Gastroesophageal sphincter (tissue), 4 donors: ENCODE measurements at regions not wholly inside any gene's neighbourhood (a gene's known extent, or its start where the extent isn't known, plus 50 kb on each side); places are given as distances from the start of the nearest gene placed in this dataset.
"Not testable (repeated sequence)": the region's sequence is repeated elsewhere in the genome, so short reads cannot be mapped to it uniquely, and the experiment has no call there.

Experiments used
- ATAC-seq: fragments of 150-250 bp; one replicate; pipeline ENCODE4 v1.9.1; 2016; ENCODE audit warnings: mild to moderate bottlenecking, moderate library complexity
- H3K27ac ChIP-seq, 4 donors: fragments of 200-600 bp; sonication (generic) in 3 of 4; 1 replicate in 3 of 4; 2 replicates in 1 of 4; pipeline ENCODE4 v1.5.1; 2016 to 2019
- H3K27me3 ChIP-seq: fragments of 200-600 bp; sonication (generic); one replicate; pipeline ENCODE4 v1.5.1; 2019
- H3K36me3 ChIP-seq, 2 donors: fragments of 200-600 bp; sonication (generic); one replicate each; pipeline ENCODE4 v1.5.1; 2019; ENCODE audit warnings: control low read depth in 1 of 2
- H3K4me1 ChIP-seq, 3 donors: fragments of 200-600 bp; sonication (generic); 1 replicate in 2 of 3; 2 replicates in 1 of 3; pipeline ENCODE4 v1.5.1; 2016 to 2019; ENCODE audit warnings: control low read depth in 2 of 3
- H3K4me3 ChIP-seq, 2 donors: fragments of 200-600 bp; sonication (generic); one replicate each; pipeline ENCODE4 v1.5.1; 2019; ENCODE audit warnings: mild to moderate bottlenecking in 1 of 2, moderate library complexity in 1 of 2
- H3K9me3 ChIP-seq, 3 donors: fragments of 200-600 bp; sonication (generic); one replicate each; pipeline ENCODE4 v1.5.1; 2017 to 2019; ENCODE audit warnings: control low read depth in 2 of 3
- EP300 ChIP-seq: sonication (generic); formaldehyde crosslinking; IDR thresholded peaks from one replicate; pipeline ENCODE4 v1.6.1; 2017; ENCODE audit warnings: antibody characterized with exemption, mild to moderate bottlenecking
- POLR2A ChIP-seq, 2 donors: fragments of 450-650 bp; IDR thresholded peaks; one replicate each; pipeline ENCODE4 v1.6.1; 2017; ENCODE audit warnings: antibody characterized with exemption in 2 of 2, mild to moderate bottlenecking in 2 of 2, moderate library complexity in 1 of 2
- POLR2AphosphoS5 ChIP-seq: sonication (generic); formaldehyde crosslinking; IDR thresholded peaks from one replicate; pipeline ENCODE4 v1.6.1; 2017; ENCODE audit warnings: antibody characterized with exemption
- WGBS, 2 donors: methylation state at CpG; one replicate each; pipeline ENCODE4 v1.1.5; 2018; ENCODE audit warnings: low coverage in 1 of 2; 5-methylcytosine and 5-hydroxymethylcytosine counted together
- TF ChIP-seq, protein P1 (sequence below), 4 experiments: fragments of 200-600 bp in 2 of 4; fragments of 450-650 bp in 2 of 4; sonication (generic) in 1 of 4; IDR thresholded peaks; one replicate each; pipeline ENCODE4 v1.5.1; 2017 to 2019; ENCODE audit warnings: antibody characterized with exemption in 4 of 4, mild to moderate bottlenecking in 2 of 4, moderate library complexity in 2 of 4

GRCh38 chr14:53401646-53402045 is 248.5 kb upstream of the DDHD1 start:
- ATAC-seq: no peak
- Histone ChIP-seq H3K36me3 (no peaks in the 10 kb centered on the region), H3K9me3 (no peaks in the 10 kb centered on the region), H3K27ac (no peak overlapping the region), H3K4me1 (no peaks in the 10 kb centered on the region), H3K27me3 (no peaks in the 10 kb centered on the region), H3K4me3 (no peak overlapping the region)
- TF ChIP-seq, protein P1, sequence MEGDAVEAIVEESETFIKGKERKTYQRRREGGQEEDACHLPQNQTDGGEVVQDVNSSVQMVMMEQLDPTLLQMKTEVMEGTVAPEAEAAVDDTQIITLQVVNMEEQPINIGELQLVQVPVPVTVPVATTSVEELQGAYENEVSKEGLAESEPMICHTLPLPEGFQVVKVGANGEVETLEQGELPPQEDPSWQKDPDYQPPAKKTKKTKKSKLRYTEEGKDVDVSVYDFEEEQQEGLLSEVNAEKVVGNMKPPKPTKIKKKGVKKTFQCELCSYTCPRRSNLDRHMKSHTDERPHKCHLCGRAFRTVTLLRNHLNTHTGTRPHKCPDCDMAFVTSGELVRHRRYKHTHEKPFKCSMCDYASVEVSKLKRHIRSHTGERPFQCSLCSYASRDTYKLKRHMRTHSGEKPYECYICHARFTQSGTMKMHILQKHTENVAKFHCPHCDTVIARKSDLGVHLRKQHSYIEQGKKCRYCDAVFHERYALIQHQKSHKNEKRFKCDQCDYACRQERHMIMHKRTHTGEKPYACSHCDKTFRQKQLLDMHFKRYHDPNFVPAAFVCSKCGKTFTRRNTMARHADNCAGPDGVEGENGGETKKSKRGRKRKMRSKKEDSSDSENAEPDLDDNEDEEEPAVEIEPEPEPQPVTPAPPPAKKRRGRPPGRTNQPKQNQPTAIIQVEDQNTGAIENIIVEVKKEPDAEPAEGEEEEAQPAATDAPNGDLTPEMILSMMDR (IDR thresholded peaks at IDR 0.05): no peak
- TF ChIP-seq EP300: no peak
- no peak for TF ChIP-seq POLR2A (IDR thresholded peaks at IDR 0.05)
- TF ChIP-seq POLR2AphosphoS5: no peak
- WGBS, 2 donors: 78 to 79% methylated on average over 2 of the region's 3 CpGs

DNA sequence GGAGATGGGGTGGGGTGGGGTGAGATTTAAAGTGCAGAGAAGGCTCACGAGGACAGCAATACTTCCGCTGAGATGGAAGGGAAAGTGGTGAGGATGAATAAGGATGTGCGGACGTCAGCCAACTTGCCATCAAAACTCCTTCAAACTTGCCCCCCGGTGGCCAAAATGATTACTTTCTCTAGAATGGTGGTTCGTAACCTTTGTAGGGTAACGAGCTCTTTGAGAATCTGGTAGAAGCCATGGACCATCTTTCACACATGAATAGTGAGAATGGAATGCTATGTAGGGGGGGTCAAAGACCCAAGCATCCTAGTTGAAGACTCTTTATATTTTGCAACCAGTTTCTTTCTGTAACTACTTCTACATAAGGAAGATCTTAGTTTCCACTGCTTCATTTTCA is 245.9 kb upstream of the DDHD1 start:
- Histone ChIP-seq H3K27ac (no peak overlapping the region), H3K27me3 (no peaks in the 10 kb centered on the region), H3K4me3 (no peak overlapping the region), H3K4me1 (no peaks in the 10 kb centered on the region), H3K9me3 (peaks cover 0 to 13% (median 0%) of the 10 kb centered on the region in 3 donors), H3K36me3 (no peaks in the 10 kb centered on the region)
- ATAC-seq: no peak
- TF ChIP-seq EP300 (no peak), POLR2A (IDR thresholded peaks at IDR 0.05) (no peak), POLR2AphosphoS5 (no peak)
- TF ChIP-seq, protein P1 (IDR thresholded peaks at IDR 0.05): no peak
- 40 to 64% methylated on average over 7 of the region's 7 CpGs for WGBS, 2 donors

GRCh38 chr14:53398616-53399015 is 245.5 kb upstream of the DDHD1 start:
- H3K27ac ChIP-seq: no peak overlapping the region
- ATAC-seq: no peak
- no peaks in the 10 kb centered on the region for H3K4me1 ChIP-seq
- no peak overlapping the region for H3K4me3 ChIP-seq
- H3K27me3 ChIP-seq: no peaks in the 10 kb centered on the region
- WGBS, 2 donors: 53 to 69% methylated on average over 2 of the region's 2 CpGs
- TF ChIP-seq EP300: no peak
- TF ChIP-seq, protein P1 (IDR thresholded peaks at IDR 0.05): no peak
- no peak for TF ChIP-seq POLR2AphosphoS5
- no peak for TF ChIP-seq POLR2A (IDR thresholded peaks at IDR 0.05)
- H3K9me3 ChIP-seq: peaks cover 0 to 13% (median 0%) of the 10 kb centered on the region in 3 donors
- no peaks in the 10 kb centered on the region for H3K36me3 ChIP-seq

GRCh38 chr14:53395267-53395666 is 242.1 kb upstream of the DDHD1 start:
- WGBS, 2 donors: 93 to 97% methylated on average over 3 to 4 of the region's 4 CpGs
- not testable (repeated sequence) for H3K4me3 ChIP-seq, H3K27me3 ChIP-seq, H3K4me1 ChIP-seq, H3K36me3 ChIP-seq, H3K27ac ChIP-seq, ATAC-seq
- peaks cover 0 to 13% (median 0%) of the 10 kb centered on the region in 3 donors for H3K9me3 ChIP-seq

GRCh38 chr14:53391631-53392285 is 238.6 kb upstream of the DDHD1 start:
- no peaks in the 10 kb centered on the region for H3K27me3 ChIP-seq
- no peak for TF ChIP-seq POLR2A (IDR thresholded peaks at IDR 0.05)
- TF ChIP-seq, protein P1 (IDR thresholded peaks at IDR 0.05): no peak
- TF ChIP-seq POLR2AphosphoS5: no peak
- no peak for TF ChIP-seq EP300
- H3K4me3 ChIP-seq: no peak overlapping the region
- 66 to 95% methylated on average over 3 to 4 of the region's 4 CpGs for WGBS, 2 donors
- no peaks in the 10 kb centered on the region for H3K4me1 ChIP-seq
- ATAC-seq: no peak
- H3K9me3 ChIP-seq: peaks cover 0 to 13% (median 0%) of the 10 kb centered on the region in 3 donors
- H3K27ac ChIP-seq: no peak overlapping the region
- no peaks in the 10 kb centered on the region for H3K36me3 ChIP-seq
